Stimulated activated naive B cell treated with anti-CD40 and anti-IgM and Interleukin-4, amounts not matched to agents 10 μg/mL and 1 μg/mL and 100 μg/mL, for 72 hours (primary cell): ENCODE measurements at regions not wholly inside any gene's neighbourhood (a gene's known extent, or its start where the extent isn't known, plus 50 kb on each side); places are given as distances from the start of the nearest gene placed in this dataset.

Experiments used
- ATAC-seq, 2 donors: fragments of 150-1000 bp; cut with Tn5 transposase; replicated peaks; 2 replicates each; pipeline ENCODE4 v1.10.0; 2021; ENCODE audit warnings: moderate library complexity in 1 of 2
- DNase-seq: peaks from one replicate; pipeline ENCODE4 v3.0.0; 2021
- H3K27ac Mint-ChIP-seq: one replicate; pipeline ENCODE4 v1.8.0; 2022; ENCODE audit warnings: mild to moderate bottlenecking, mixed read lengths
- H3K27me3 Mint-ChIP-seq, 2 donors: one replicate each; pipeline ENCODE4 v1.8.0; 2022; ENCODE audit warnings: mixed read lengths in 2 of 2
- H3K36me3 Mint-ChIP-seq, 2 donors: one replicate each; pipeline ENCODE4 v1.8.0; 2022; ENCODE audit warnings: mixed read lengths in 2 of 2, mild to moderate bottlenecking in 1 of 2
- H3K4me1 Mint-ChIP-seq, 2 donors: one replicate each; pipeline ENCODE4 v1.8.0; 2022; ENCODE audit warnings: mixed read lengths in 2 of 2, mild to moderate bottlenecking in 1 of 2
- H3K4me3 Mint-ChIP-seq, 2 donors: one replicate each; pipeline ENCODE4 v1.8.0; 2022; ENCODE audit warnings: mild to moderate bottlenecking in 2 of 2, mixed read lengths in 2 of 2, moderate library complexity in 1 of 2
- H3K9me3 Mint-ChIP-seq, 2 donors: one replicate each; pipeline ENCODE4 v1.8.0; 2022; ENCODE audit warnings: mixed read lengths in 2 of 2, mild to moderate bottlenecking in 1 of 2

DNA sequence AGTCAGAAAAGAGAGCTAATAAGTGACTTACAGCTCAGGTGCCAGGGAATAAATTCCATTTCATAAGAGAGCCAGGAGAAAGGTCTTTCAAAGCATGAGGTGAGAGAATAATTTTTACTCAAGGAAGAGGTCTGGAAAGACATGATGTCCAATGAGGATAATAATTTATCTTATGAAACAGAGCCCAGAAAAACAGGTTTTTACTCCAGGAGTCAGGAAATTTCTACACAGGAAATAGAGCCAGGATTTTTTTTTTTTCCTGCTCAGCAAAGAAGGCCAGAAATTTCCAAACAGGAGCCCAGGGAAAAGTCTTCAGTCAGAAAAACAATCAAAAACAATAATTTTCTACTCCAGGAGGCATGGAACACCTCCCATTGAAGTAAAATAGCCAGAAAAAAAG, 1185.7 kb upstream of the TSPY4 start:
- Mint-ChIP-seq H3K36me3 (no peaks in the 10 kb centered on the region), H3K4me1 (no peaks in the 10 kb centered on the region), H3K9me3 (no peaks in the 10 kb centered on the region), H3K27me3 (no peaks in the 10 kb centered on the region), H3K27ac (no peak overlapping the region), H3K4me3 (no peak overlapping the region)
- ATAC-seq, result no peak
- no peak for DNase-seq

DNA sequence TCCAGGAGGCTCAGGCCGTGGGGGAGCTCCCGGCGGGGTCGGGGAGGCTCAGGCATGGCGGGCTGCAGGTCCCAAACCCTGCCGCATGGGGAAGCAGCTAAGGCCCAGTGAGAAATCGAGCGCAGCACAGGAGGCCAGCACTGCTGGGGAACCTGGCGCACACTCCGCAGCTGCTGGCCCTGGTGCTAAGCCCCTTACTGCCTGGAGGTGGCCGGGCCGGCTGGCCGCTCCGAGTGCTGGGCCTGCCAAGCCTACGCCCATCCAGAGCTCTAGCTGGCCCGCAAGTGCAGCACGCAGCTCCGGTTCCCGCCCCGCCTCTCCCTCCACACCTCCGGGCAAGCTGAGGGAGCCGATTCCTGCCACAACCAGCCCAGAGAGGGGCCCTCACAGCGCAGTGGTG, 1208.7 kb upstream of the TSPY4 start:
- Mint-ChIP-seq H3K27ac (no peak overlapping the region), H3K4me1 (no peaks in the 10 kb centered on the region), H3K27me3 (no peaks in the 10 kb centered on the region), H3K36me3 (no peaks in the 10 kb centered on the region), H3K4me3 (no peak overlapping the region), H3K9me3 (no peaks in the 10 kb centered on the region)
- DNase-seq (no peak), ATAC-seq (no peak)

DNA sequence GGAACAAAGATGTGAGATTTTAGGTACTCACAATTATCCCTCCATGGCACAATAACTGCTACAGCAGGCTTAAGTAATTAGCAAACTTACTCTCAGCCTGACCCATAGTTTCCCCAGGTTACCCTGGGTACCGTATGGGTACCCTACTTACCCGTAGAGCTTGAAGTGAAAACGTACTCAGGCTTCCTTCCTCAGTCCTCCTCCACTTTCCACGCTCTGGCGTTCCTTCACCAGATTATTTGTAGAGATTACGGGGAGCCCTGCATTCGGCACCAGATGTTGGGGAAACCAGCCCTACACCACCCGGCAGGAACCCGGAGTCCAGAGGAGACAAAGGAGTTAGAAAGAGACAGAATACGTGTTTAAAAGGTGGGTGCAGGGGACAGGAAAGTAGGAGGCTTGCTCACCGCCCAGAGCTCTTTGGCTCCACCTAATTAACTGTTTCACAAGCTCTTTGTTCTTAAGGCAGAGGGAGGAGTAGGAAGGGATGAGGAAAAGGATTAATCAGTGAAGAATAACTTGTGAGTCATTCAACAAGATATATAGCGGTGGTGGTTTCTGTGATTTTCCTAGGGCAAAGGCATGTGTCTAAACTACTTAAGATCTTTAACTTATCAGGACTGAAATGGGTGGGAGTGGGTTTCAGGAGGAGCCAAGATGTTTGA, 1211.2 kb upstream of the TSPY4 start:
- H3K9me3 Mint-ChIP-seq, result no peaks in the 10 kb centered on the region
- H3K27me3 Mint-ChIP-seq, result no peaks in the 10 kb centered on the region
- no peak overlapping the region for H3K27ac Mint-ChIP-seq
- no peak overlapping the region for H3K4me3 Mint-ChIP-seq
- H3K4me1 Mint-ChIP-seq, result no peaks in the 10 kb centered on the region
- no peaks in the 10 kb centered on the region for H3K36me3 Mint-ChIP-seq
- ATAC-seq (no peak), DNase-seq (no peak)

DNA sequence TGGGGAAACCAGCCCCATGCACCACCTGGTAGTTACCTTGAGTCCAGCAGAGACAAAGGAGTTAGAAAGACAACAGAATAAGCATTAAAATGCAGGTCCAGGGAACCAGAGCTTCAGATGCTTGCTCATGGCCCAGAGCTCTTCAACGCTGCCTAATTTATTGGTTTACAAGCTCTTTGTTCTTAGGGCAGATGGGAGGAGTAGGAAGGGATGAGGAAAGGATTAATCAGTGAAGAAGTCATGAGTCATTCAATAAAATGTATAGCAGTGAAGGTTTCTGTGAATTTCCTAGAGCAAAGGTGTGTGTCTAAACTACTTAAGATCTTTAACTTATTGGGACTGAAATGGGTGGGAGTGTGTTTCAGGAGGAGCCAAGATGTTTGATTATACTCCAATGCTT, 1210.3 kb upstream of the AMELY start:
- H3K27me3 Mint-ChIP-seq, result no peaks in the 10 kb centered on the region
- no peak for ATAC-seq
- H3K4me3 Mint-ChIP-seq, result no peak overlapping the region
- no peak for DNase-seq
- no peak overlapping the region for H3K27ac Mint-ChIP-seq
- H3K9me3 Mint-ChIP-seq, result peaks cover 0 to 2% of the 10 kb centered on the region in 2 donors
- no peaks in the 10 kb centered on the region for H3K36me3 Mint-ChIP-seq
- H3K4me1 Mint-ChIP-seq, result no peaks in the 10 kb centered on the region

DNA sequence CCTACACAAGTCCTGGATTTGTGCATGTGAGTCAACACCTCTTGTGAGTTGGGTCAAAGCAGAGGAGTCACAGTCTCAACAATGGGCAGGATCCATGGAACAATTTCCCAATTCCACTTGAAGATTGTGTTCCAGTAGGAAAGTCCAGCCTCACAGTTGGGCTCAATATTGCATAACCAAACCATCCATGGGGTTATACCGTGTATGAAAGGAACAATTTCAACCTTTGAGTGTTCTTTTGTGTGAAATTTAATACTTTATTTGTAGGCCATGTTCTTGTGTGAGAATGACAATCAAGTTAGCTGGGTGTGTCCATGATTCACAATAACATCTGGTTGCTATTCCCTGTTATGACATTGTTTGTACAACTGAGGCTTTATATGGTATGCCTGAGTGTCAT, 1182.9 kb upstream of the AMELY start:
- Mint-ChIP-seq H3K27ac (no peak overlapping the region), H3K36me3 (no peaks in the 10 kb centered on the region), H3K4me1 (no peaks in the 10 kb centered on the region), H3K27me3 (no peaks in the 10 kb centered on the region), H3K9me3 (peaks cover 0 to 2% of the 10 kb centered on the region in 2 donors), H3K4me3 (no peak overlapping the region)
- no peak for ATAC-seq
- DNase-seq, result no peak

DNA sequence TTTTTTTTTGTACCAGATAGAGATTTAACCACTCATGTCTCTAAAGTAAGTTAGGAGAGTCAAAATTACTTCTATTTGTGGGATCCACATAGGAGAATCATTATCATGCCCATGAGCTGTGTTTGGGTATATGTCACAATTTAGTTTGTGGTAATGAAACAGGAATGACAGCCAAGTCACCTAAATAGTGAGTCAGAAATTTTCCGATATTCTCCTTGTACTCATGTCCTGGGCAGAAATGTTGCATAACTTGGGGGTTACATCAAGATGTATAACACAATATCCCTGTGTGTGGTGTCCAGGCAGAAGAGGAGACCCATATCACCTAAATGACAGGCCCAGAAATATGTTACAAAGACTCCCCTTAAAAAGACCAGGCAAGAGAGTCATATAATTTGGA, 1181.4 kb upstream of the AMELY start:
- H3K36me3 Mint-ChIP-seq, result no peaks in the 10 kb centered on the region
- H3K27ac Mint-ChIP-seq, result no peak overlapping the region
- H3K9me3 Mint-ChIP-seq, result no peaks in the 10 kb centered on the region
- no peak overlapping the region for H3K4me3 Mint-ChIP-seq
- no peak for DNase-seq
- no peaks in the 10 kb centered on the region for H3K27me3 Mint-ChIP-seq
- ATAC-seq, result no peak
- no peaks in the 10 kb centered on the region for H3K4me1 Mint-ChIP-seq

DNA sequence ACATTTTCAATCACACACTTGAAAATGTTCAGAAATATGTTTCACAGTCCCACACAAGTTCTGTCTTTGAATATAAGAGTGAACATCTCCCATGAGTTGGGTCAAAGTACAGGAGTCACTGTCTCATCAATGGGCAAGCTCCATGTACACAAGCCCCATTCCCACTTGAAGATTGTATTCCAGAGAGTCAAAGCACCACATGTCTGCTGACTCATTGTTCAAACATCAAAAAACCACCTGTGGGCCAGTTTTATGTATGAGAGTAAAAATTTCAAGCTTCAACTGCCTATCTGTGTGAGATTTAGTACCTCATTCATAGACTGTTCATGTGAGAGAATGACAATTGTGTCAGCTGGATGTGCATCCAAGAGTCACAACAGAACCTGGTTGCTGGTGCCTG, 1174.4 kb upstream of the AMELY start:
- no peaks in the 10 kb centered on the region for H3K4me1 Mint-ChIP-seq
- no peaks in the 10 kb centered on the region for H3K36me3 Mint-ChIP-seq
- no peaks in the 10 kb centered on the region for H3K27me3 Mint-ChIP-seq
- ATAC-seq, result no peak
- H3K4me3 Mint-ChIP-seq, result no peak overlapping the region
- no peak overlapping the region for H3K27ac Mint-ChIP-seq
- peaks cover 0 to 3% of the 10 kb centered on the region in 2 donors for H3K9me3 Mint-ChIP-seq
- no peak for DNase-seq

DNA sequence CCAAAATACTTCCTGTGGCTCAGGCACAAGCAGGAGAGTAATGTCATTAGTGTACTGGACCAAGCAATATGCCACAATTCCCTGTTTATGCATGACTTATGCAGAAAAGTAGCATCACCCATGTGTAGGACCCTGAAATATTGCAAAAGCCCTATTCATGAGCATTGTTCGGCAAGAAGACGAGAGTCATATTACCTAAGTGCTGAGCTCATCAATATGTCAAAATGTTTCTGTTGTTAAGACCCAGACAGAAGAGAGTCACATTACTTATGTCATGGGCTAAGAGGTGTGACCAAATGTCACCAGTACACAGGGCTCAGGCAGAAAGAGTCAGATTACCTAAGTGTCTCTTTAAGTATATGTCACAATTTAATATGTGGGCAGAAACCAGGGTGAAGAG, 1172.6 kb upstream of the AMELY start:
- no peaks in the 10 kb centered on the region for H3K4me1 Mint-ChIP-seq
- DNase-seq (no peak), ATAC-seq (no peak)
- no peak overlapping the region for H3K27ac Mint-ChIP-seq
- H3K4me3 Mint-ChIP-seq, result no peak overlapping the region
- H3K9me3 Mint-ChIP-seq, result peaks cover 0 to 4% of the 10 kb centered on the region in 2 donors
- no peaks in the 10 kb centered on the region for H3K27me3 Mint-ChIP-seq
- no peaks in the 10 kb centered on the region for H3K36me3 Mint-ChIP-seq

DNA sequence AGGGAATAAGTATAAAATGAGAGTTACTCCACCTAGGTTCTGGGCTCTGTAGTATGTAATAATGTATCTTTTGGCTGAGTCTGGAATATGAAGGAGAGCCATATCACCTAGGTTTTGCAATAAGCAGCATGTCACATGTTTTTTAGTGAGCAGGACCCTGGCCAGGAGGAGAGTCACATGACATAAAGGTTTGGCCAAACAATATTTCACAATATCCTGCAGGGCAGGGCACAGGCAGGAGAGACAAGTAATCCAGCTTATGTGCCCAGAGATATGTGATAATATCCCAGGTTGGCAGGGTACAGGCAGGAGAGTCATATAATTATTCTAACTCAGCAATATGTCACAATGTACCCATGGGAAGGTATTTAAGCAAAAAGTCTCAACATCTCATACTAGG, 1169.6 kb upstream of the AMELY start:
- no peak overlapping the region for H3K27ac Mint-ChIP-seq
- no peak overlapping the region for H3K4me3 Mint-ChIP-seq
- DNase-seq, result no peak
- no peaks in the 10 kb centered on the region for H3K27me3 Mint-ChIP-seq
- ATAC-seq, result no peak
- H3K4me1 Mint-ChIP-seq, result no peaks in the 10 kb centered on the region
- no peaks in the 10 kb centered on the region for H3K36me3 Mint-ChIP-seq
- peaks cover 0 to 4% of the 10 kb centered on the region in 2 donors for H3K9me3 Mint-ChIP-seq

DNA sequence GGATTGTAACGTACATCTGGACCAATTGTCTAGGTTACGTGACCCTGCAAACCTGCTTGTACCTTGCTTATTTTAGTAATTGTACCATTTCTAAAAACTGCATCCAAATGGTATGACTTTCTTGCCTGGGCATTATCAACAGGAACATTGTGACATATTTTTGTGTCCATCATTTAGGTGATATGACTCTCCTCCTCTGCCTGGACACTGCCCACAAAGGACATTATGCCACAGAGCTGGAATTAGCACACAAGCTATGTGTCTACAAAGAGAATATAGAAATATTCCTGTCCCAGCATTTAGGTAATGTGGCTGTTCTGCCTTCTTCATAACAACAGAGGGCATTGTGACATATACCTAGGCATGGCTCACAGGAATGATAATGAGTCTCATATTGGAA, 1153.7 kb upstream of the AMELY start:
- no peaks in the 10 kb centered on the region for H3K9me3 Mint-ChIP-seq
- no peaks in the 10 kb centered on the region for H3K4me1 Mint-ChIP-seq
- ATAC-seq (no peak), DNase-seq (no peak)
- H3K27me3 Mint-ChIP-seq, result no peaks in the 10 kb centered on the region
- no peak overlapping the region for H3K4me3 Mint-ChIP-seq
- H3K36me3 Mint-ChIP-seq, result no peaks in the 10 kb centered on the region
- H3K27ac Mint-ChIP-seq, result no peak overlapping the region

DNA sequence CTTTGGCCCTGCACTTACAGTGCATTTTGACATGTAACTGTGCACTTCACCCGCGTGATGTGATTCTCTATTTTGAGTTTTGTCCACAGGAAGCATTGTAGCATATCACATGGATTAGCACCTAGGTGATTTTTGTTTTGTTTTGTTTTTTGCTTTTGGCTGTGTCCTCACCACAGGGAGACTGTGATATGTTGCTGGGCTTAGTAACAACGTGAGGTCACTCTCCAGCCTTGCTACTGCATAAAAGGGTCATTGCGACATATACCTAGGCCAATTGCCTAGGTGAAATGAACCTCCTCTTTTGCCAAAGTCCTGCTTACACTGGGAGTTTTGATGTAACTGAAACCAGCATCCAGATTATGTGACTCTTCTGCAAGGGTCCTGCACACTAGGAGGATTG, 1152.9 kb upstream of the AMELY start:
- Mint-ChIP-seq H3K36me3 (no peaks in the 10 kb centered on the region), H3K27me3 (no peaks in the 10 kb centered on the region), H3K27ac (no peak overlapping the region)

DNA sequence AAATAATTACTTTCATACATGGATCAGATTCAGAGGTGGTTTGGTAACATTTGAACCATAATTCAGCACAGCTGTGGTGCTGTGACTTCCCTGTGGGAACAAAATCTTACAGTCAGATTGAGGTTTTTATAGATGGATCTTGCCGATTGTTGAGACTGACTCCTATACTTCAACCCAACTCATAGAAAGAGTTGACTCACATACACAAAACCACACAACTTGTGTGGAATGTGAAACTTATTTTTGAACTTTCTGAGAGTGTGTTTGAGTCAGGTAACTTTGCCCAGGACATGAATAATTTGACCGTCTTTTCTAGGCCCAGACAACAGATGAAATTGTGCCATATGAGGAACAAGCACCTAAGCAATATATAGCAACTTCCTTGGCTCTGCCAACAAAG, 1152.4 kb upstream of the AMELY start:
- no peak for DNase-seq
- no peaks in the 10 kb centered on the region for H3K4me1 Mint-ChIP-seq
- H3K36me3 Mint-ChIP-seq, result no peaks in the 10 kb centered on the region
- H3K27me3 Mint-ChIP-seq, result no peaks in the 10 kb centered on the region
- H3K27ac Mint-ChIP-seq, result no peak overlapping the region
- no peak overlapping the region for H3K4me3 Mint-ChIP-seq
- ATAC-seq, result no peak
- no peaks in the 10 kb centered on the region for H3K9me3 Mint-ChIP-seq

More for the DNA sequence above, 1152.9 kb upstream of the AMELY start:
- ATAC-seq (no peak), DNase-seq (no peak)
- Mint-ChIP-seq H3K4me3 (no peak overlapping the region), H3K9me3 (no peaks in the 10 kb centered on the region), H3K4me1 (no peaks in the 10 kb centered on the region)

DNA sequence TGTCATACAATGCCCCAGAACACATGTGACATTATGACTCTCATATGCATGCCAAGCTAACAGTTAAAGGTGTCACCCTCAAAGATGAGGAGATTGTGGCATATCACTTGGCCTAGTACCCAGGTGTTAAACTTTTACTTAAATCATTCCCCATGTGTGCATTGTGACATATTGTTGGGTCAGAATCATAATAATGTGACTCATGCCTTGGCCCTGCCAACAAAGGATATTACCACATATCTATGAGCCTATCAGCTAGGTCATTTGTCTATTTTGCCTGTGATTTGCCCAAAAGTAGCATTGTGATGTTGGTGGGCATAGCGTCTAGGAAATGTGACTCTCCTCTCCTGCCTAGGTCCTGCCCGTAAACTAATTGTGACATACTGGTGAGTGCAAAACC, 1147.1 kb upstream of the AMELY start:
- Mint-ChIP-seq H3K4me3 (no peak overlapping the region), H3K27ac (no peak overlapping the region), H3K4me1 (no peaks in the 10 kb centered on the region), H3K36me3 (no peaks in the 10 kb centered on the region), H3K9me3 (peaks cover 0 to 2% of the 10 kb centered on the region in 2 donors), H3K27me3 (no peaks in the 10 kb centered on the region)
- no peak for ATAC-seq
- no peak for DNase-seq

DNA sequence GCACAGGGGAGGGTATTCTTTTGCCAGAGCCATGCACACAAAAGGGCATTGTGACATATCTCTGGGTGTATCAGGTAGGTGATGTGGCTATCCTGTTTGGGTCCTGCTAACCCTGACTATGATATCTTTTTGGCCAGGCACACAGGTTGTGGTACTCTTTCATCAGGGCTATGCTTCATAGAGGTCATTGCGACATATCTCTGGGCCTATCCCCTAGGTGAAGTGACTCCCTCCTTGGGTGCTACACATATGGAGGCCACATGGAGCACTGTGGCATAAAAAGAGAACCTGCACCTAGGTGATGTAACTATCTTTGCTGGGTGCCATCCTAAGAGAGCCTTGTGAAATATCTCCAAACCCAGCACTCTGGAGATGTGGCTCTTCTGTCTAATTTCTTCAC, 1139.8 kb upstream of the AMELY start:
- no peaks in the 10 kb centered on the region for H3K27me3 Mint-ChIP-seq
- no peak overlapping the region for H3K4me3 Mint-ChIP-seq
- no peak for DNase-seq
- no peaks in the 10 kb centered on the region for H3K4me1 Mint-ChIP-seq
- H3K9me3 Mint-ChIP-seq, result peaks cover 0 to 3% of the 10 kb centered on the region in 2 donors
- ATAC-seq, result no peak
- H3K27ac Mint-ChIP-seq, result no peak overlapping the region
- H3K36me3 Mint-ChIP-seq, result no peaks in the 10 kb centered on the region

DNA sequence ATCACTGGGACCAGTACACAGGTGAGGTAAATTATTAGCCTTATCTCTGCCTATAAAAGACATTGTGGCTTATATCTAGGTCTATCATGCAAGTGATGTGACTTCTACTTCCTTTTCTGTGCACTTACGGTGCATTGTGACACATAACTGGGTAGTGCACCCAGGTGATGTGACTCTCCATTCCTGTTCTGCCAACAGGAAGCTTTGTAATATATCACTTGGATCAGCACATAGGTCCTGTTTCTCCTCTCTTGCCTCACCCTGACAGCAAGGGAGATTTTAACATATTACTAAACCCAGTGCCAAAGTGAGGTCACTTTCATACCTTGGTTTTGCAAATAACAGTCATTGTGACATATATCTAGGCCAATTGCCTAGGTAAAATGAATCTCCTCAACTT, 1129.7 kb upstream of the AMELY start:
- DNase-seq (no peak), ATAC-seq (no peak)
- H3K9me3 Mint-ChIP-seq, result no peaks in the 10 kb centered on the region
- no peak overlapping the region for H3K27ac Mint-ChIP-seq
- H3K4me1 Mint-ChIP-seq, result no peaks in the 10 kb centered on the region
- H3K36me3 Mint-ChIP-seq, result no peaks in the 10 kb centered on the region
- H3K27me3 Mint-ChIP-seq, result no peaks in the 10 kb centered on the region
- H3K4me3 Mint-ChIP-seq, result no peak overlapping the region

DNA sequence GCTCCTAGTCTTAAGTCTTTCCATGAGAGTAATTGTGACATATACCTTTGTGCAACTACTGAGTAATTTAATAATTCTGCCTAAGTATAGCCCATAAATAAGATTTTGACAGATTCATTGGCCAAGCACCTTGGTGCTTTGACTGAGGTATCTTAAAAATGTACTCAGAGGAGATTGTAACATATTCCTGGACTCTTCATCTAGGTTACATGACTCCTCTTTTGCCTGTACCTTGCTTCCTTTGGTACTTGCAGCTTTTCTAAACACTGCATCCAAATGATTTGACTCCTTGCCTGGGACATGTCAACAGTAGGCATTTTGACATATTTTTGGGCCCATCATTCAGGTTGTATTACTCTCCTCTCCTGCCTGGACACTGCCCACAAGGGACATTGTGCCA, 1125.0 kb upstream of the AMELY start:
- H3K36me3 Mint-ChIP-seq, result no peaks in the 10 kb centered on the region

More for the DNA sequence above, 1125.0 kb upstream of the AMELY start:
- Mint-ChIP-seq H3K27me3 (no peaks in the 10 kb centered on the region), H3K4me1 (no peaks in the 10 kb centered on the region), H3K4me3 (no peak overlapping the region), H3K9me3 (no peaks in the 10 kb centered on the region), H3K27ac (no peak overlapping the region)
- no peak for DNase-seq
- ATAC-seq, result no peak
